ENCODE measurements at regions not wholly inside any gene's neighbourhood (a gene's known extent, or its start where the extent isn't known, plus 50 kb on each side); places are given as distances from the start of the nearest gene placed in this dataset.
A peak's percentile ranks its signal among the peaks of the same experiment; 100 is the strongest.

- H3K4me1 ChIP-seq, result peaks cover 0 to 10% (median 0%) of the 10 kb centered on the region in 4 donors
Measured at GRCh38 chr16:59905131-59905530, 1171.0 kb upstream of the GOT2 start.

GRCh38 chr16:59899940-59900339 lies 1165.8 kb upstream of the GOT2 start:
- intact Hi-C loops (cut with DNase I), result no loop called here
- Histone ChIP-seq H3K36me3 (no peaks in the 10 kb centered on the region), H3K27me3 (no peaks in the 10 kb centered on the region), H3K9me3 (no peaks in the 10 kb centered on the region), H3K4me1 (no peaks in the 10 kb centered on the region), H3K4me3 (no peak overlapping the region), H3K27ac (replicated peaks in 1 of 4) (no peak overlapping the region)
- WGBS, result 94% methylated on average over 2 of the region's 2 CpGs
- TF ChIP-seq EP300 (IDR thresholded peaks at IDR 0.05), result no peak
- no peak for TF ChIP-seq CTCF (IDR thresholded peaks at IDR 0.05)
- TF ChIP-seq POLR2AphosphoS5 (IDR thresholded peaks at IDR 0.05), result no peak
- no peak for TF ChIP-seq POLR2A (IDR thresholded peaks at IDR 0.05; ENCODE audit: low read depth)
- DNase-seq (ENCODE audit: extremely low spot score), result no peak

More at GRCh38 chr16:59905131-59905530, 1171.0 kb upstream of the GOT2 start:
- Histone ChIP-seq H3K4me3 (no peak overlapping the region), H3K9me3 (no peaks in the 10 kb centered on the region), H3K27ac (replicated peaks in 1 of 4) (no peak overlapping the region), H3K27me3 (no peaks in the 10 kb centered on the region), H3K36me3 (no peaks in the 10 kb centered on the region)
- DNase-seq (ENCODE audit: extremely low spot score), result no peak
- TF ChIP-seq POLR2A (IDR thresholded peaks at IDR 0.05; ENCODE audit: low read depth), result no peak
- TF ChIP-seq EP300 (IDR thresholded peaks at IDR 0.05), result no peak
- no peak for TF ChIP-seq POLR2AphosphoS5 (IDR thresholded peaks at IDR 0.05)
- no peak for TF ChIP-seq CTCF (IDR thresholded peaks at IDR 0.05)
- WGBS, result 80% methylated on average over 2 of the region's 2 CpGs
- intact Hi-C loops (cut with DNase I), result no loop called here

GRCh38 chr16:59892376-59892775 lies 1158.3 kb upstream of the GOT2 start:
- DNase-seq (ENCODE audit: extremely low spot score), result no peak
- H3K27ac ChIP-seq (replicated peaks in 1 of 4), result no peak overlapping the region
- H3K36me3 ChIP-seq, result no peaks in the 10 kb centered on the region
- no peak for TF ChIP-seq EP300 (IDR thresholded peaks at IDR 0.05)
- TF ChIP-seq CTCF (IDR thresholded peaks at IDR 0.05), result no peak
- no peak for TF ChIP-seq POLR2AphosphoS5 (IDR thresholded peaks at IDR 0.05)
- no peak for TF ChIP-seq POLR2A (IDR thresholded peaks at IDR 0.05; ENCODE audit: low read depth)
- H3K4me3 ChIP-seq, result no peak overlapping the region
- intact Hi-C loops (cut with DNase I), result no loop called here
- H3K4me1 ChIP-seq, result no peaks in the 10 kb centered on the region
- 97% methylated on average over 8 of the region's 8 CpGs for WGBS
- H3K27me3 ChIP-seq, result no peaks in the 10 kb centered on the region
- peaks cover 0 to 6% (median 2%) of the 10 kb centered on the region in 4 donors for H3K9me3 ChIP-seq

- Histone ChIP-seq H3K27ac (replicated peaks in 1 of 4) (no peak overlapping the region), H3K4me1 (peaks cover 0 to 14% (median 9%) of the 10 kb centered on the region in 4 donors), H3K27me3 (no peaks in the 10 kb centered on the region), H3K4me3 (no peak overlapping the region), H3K36me3 (no peaks in the 10 kb centered on the region), H3K9me3 (peaks cover 0 to 6% (median 2%) of the 10 kb centered on the region in 4 donors)
- intact Hi-C loops (cut with DNase I), result no loop called here
- TF ChIP-seq POLR2AphosphoS5 (IDR thresholded peaks at IDR 0.05), result no peak
- TF ChIP-seq EP300 (IDR thresholded peaks at IDR 0.05), result no peak
- TF ChIP-seq POLR2A (IDR thresholded peaks at IDR 0.05; ENCODE audit: low read depth), result no peak
- no peak for TF ChIP-seq CTCF (IDR thresholded peaks at IDR 0.05)
- WGBS, result 84% methylated on average over 2 of the region's 2 CpGs
- no peak for DNase-seq (ENCODE audit: extremely low spot score)
Measured at GRCh38 chr16:59887856-59888255, 1153.7 kb upstream of the GOT2 start.

- Histone ChIP-seq H3K4me1 (peaks cover 0 to 14% (median 9%) of the 10 kb centered on the region in 4 donors), H3K27me3 (no peaks in the 10 kb centered on the region), H3K36me3 (no peaks in the 10 kb centered on the region), H3K4me3 (no peak overlapping the region), H3K9me3 (peaks cover 0 to 6% (median 2%) of the 10 kb centered on the region in 4 donors), H3K27ac (replicated peaks in 1 of 4) (peak overlapping the region; percentile 5 to 43 (median 15))
- intact Hi-C loops (cut with DNase I), result no loop called here
- no peak for DNase-seq (ENCODE audit: extremely low spot score)
- TF ChIP-seq POLR2AphosphoS5 (IDR thresholded peaks at IDR 0.05), result peak; percentile 57 to 70
- TF ChIP-seq EP300 (IDR thresholded peaks at IDR 0.05), result peak; percentile 21
- no peak for TF ChIP-seq CTCF (IDR thresholded peaks at IDR 0.05)
- TF ChIP-seq POLR2A (IDR thresholded peaks at IDR 0.05; ENCODE audit: low read depth), result no peak
- WGBS, result 15% methylated on average over 2 of the region's 2 CpGs
Measured at GRCh38 chr16:59886021-59886420, 1151.9 kb upstream of the GOT2 start.
